SHP77 treated with DMSO at 0.1 percent for 48 hours (cell line): ENCODE measurements at regions not wholly inside any gene's neighbourhood (a gene's known extent, or its start where the extent isn't known, plus 50 kb on each side); places are given as distances from the start of the nearest gene placed in this dataset.
A peak's percentile ranks its signal among the peaks of the same experiment; 100 is the strongest.
"Not testable (repeated sequence)": the region's sequence is repeated elsewhere in the genome, so short reads cannot be mapped to it uniquely, and the experiment has no call there.

Source experiments
- DNase-seq: peaks from one replicate; lab custom pipeline; 2025; lab: John Stamatoyannopoulos, UW

GRCh38 chr1:80533775-80534334, 1266.9 kb upstream of the ADGRL2 start:
- no peak for DNase-seq

- no peak for DNase-seq
These were observed 1267.6 kb upstream of the ADGRL2 start for GRCh38 chr1:80533093-80533492.

DNA sequence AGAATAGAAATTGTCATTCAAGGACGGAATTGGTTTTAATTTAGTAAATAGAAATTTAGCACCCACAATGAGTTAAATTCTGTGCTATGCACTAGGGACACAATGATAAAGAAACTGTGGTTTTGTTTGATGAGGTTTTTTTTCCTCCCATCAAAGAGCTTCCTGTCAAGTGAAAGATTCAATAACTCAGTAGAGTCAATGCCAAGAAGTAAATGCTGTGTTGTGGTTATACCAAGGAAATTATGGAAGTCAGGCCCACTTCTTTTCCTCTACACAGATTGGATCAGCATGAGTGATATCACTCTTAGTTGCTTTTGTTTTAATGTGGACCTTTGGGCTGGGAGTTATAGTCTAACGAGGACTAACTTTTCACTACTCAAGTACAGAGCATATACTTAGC, 1269.6 kb upstream of the ADGRL2 start:
- no peak for DNase-seq

GRCh38 chr1:80529546-80529945, 1271.2 kb upstream of the ADGRL2 start:
- no peak for DNase-seq

DNA sequence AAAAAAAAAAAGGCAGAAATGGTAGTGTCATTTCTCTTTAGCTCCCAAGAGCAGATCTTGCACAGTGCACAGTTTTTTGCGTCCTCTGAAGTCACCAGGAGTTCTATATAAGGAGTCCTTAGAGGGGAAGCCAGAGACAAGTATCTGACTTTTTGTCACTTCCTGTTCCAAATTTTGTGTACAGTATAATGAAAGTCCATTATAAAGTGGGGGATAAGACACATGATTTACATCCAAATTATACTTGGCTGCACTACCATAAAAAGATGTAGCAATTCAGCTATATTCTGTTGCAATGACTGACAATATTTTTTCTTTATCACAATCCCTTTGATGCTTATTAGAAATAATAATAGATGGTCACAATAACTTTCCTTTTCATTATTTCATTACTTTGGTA, 1276.9 kb upstream of the ADGRL2 start:
- no peak for DNase-seq

GRCh38 chr1:80523071-80523470, 1277.7 kb upstream of the ADGRL2 start:
- not testable (repeated sequence) for DNase-seq

DNA sequence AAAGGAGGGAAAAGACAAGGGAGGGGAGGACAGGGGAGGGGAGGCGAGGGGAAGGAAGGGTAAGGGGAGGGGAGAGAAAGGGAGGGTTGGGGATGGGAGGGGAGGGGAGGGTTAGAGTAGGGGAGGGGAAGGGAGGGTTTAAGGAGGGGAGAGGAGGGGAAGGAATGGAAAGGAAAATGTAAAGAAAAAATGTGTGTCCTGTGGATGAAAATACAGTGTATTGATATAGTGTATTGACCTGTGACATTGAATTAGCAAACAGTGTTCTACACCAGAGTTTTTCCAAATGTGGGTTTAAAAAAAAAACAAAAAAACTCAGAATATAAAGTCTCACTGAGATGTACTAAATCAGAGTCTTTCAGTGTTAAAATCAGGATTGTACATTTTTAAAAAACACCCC, 1279.8 kb upstream of the ADGRL2 start:
- DNase-seq: no peak

DNA sequence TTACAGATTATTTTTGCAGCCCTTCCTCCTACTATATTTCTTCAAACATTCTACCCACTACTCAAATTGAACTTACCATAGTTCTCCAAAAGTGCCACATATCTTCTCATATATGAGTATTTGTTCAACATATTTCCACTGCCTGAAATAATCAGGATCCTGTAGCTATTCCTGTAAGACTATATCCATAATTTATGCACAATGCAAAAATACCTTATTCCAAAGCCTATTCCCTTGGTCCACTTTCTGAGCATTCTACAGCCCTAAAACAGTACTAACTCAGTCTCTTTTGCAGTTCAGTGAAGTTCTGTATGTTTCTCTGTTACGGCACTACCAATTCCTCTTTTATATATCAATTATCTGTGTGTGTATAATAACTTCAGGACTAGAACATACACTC, 1283.7 kb upstream of the ADGRL2 start:
- DNase-seq: no peak

DNA sequence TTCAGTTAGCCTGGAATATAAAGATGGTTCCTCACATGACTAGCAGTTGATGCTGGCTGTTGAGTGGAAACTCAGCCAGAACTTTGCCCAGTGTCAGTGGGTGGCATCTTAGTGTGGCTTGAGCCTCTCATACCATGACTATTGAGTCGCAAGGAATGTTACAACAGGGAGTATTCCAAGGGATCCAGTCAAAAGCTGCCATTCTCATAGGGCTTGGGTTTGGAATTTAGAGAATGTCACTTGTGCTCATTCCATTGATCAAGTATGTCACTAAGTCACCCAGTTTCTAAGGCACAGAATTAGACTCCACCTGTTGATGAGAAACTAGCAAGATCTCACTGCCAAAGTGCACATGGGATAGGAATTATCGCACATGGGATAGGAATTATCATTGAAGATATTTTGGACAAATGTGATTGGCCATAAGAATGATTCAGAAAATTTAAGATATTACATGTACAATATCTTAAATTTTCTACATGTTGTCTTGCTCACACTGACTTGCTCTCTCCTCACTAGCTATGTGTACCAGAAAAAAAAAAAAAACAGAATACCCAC, 1290.7 kb upstream of the ADGRL2 start:
- no peak for DNase-seq

GRCh38 chr1:80506216-80506615, 1294.5 kb upstream of the ADGRL2 start:
- DNase-seq: no peak

GRCh38 chr1:80498673-80499072, 1302.1 kb upstream of the ADGRL2 start:
- no peak for DNase-seq

DNA sequence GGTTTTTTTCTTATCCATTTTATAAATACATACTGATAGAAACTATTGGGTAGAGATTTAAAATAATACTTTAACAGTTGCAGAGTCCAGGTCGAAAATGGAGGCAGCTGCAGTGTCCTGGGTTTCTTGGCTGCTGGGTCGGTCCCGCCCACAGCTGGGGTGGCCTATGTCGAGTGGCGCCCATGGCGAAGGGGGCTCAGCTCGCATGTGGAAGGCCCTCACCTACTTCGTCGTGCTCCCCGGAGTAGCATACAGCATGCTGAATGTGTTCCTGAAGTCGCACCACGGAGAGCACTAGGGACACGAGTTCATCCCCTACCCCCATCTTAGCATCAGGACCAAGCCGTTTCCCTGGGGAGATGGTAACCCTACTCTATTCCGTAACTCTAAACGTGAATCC, 1304.9 kb upstream of the ADGRL2 start:
- DNase-seq: no peak

- DNase-seq: no peak
These were observed 1328.6 kb upstream of the ADGRL2 start for GRCh38 chr1:80472145-80472544.

GRCh38 chr1:80468356-80468755, 1332.4 kb upstream of the ADGRL2 start:
- DNase-seq: no peak

GRCh38 chr1:80462006-80462405, 1338.7 kb upstream of the ADGRL2 start:
- DNase-seq: no peak

GRCh38 chr1:80457409-80457808, 1343.3 kb upstream of the ADGRL2 start:
- no peak for DNase-seq

- no peak for DNase-seq
These were observed 1347.0 kb upstream of the ADGRL2 start for GRCh38 chr1:80453775-80454174.

DNA sequence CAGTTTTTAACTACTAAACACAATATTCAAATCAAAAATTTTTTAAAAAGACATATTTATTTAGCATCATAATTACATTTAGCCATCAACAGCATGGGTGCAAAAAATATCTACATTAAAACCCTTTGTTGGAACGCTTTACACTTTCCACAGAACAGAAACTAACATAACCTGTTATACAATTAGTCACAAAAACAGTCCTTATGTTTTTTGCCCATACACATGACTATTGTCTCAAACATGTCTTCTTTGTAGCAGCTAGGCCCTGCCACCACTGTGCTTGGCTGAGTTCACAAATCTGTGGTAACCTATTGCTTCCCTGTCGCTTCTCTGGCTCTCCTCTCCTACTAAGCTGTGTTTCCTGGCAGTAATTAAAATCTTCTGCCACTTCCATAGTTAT, 1350.0 kb upstream of the ADGRL2 start:
- DNase-seq: no peak

- DNase-seq: no peak
These were observed 1352.7 kb upstream of the ADGRL2 start for GRCh38 chr1:80448081-80448480.

- no peak for DNase-seq
These were observed 1353.2 kb upstream of the ADGRL2 start for GRCh38 chr1:80447526-80447925.

DNA sequence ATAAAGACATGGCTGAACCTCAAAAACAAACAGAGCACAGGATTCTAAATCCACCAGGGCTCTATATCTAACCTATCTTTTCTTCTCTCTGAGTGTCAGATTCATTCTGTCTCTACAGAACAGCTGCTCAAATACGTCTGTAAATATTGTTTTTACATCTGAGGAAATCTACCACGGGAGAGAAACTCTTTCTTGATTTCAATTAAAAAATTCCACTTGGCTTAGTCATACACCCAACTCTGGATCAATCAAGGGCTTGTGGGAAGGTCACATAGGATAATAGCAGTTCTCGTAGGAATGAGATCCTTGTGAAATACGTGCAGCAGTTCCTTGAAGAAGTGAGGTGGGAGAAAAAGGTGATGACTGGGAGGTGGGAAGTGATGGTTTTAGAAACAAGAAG, 1355.7 kb upstream of the ADGRL2 start:
- DNase-seq: peak; percentile 49

- DNase-seq: no peak
These were observed 1356.6 kb upstream of the ADGRL2 start for GRCh38 chr1:80444171-80444570.

DNA sequence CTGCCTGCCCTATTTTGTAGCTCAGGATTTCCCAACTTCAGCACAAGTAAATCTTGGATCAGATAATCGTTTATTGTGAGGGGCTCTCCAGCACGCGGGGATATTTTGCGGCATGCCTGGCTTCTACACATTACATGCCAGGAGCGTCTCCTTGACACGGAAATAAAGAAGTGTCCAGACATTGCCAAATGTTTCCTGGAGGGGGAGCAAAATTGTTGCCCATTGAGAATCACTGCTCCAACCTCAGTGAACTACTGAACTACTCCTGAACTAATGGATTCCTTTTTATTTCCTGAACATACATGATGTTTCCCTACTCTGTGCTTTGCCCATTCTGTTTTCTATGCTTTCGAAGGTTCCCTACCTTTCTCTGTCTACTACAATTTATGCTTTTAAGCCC, 1359.1 kb upstream of the ADGRL2 start:
- DNase-seq: no peak

DNA sequence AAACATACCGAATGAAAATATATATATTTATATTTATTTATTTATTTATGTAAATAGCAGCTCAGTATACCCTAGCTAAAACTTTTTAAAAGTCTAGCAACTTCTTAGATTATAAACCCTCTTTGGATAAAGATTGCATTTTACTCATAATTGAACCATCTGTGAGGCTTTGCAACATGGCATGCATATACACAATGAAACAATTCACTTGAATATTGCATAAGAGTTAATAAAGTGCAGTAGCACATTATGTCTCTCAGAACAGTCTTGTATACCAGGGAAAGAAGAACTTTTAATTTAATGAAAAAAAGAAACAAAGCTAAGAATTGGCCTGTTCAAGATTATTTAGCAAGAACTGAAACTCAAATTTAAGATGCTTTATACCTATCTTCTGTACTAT, 1363.9 kb upstream of the ADGRL2 start:
- DNase-seq: no peak

DNA sequence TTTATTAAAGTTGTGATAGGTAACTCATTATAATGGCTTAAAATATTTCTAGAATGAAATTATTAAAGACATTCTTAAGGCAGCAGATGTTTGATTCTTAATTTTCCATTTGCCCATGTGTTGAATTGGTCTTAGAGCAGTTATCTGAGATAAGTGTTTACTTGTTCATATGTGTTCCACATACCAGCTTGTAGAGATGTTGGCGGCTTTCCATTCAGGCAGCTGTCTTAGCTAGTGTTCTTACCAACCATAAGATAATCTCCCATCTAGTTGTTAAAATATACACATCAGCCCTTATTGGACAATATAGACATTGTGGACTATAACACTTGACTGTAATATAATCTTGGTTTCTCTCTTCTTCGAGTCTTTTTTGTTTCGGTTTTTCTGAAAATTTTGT, 1372.9 kb upstream of the ADGRL2 start:
- peak; percentile 83 for DNase-seq
